Putamen (tissue), 1 donor: ENCODE measurements at regions not wholly inside any gene's neighbourhood (a gene's known extent, or its start where the extent isn't known, plus 50 kb on each side); places are given as distances from the start of the nearest gene placed in this dataset.
"Not testable (repeated sequence)": the region's sequence is repeated elsewhere in the genome, so short reads cannot be mapped to it uniquely, and the experiment has no call there.

ENCODE experiments used
- DNase-seq: peaks from one replicate; pipeline ENCODE4 v3.0.0-alpha.2; 2016; ENCODE audit warnings: low spot score

DNA sequence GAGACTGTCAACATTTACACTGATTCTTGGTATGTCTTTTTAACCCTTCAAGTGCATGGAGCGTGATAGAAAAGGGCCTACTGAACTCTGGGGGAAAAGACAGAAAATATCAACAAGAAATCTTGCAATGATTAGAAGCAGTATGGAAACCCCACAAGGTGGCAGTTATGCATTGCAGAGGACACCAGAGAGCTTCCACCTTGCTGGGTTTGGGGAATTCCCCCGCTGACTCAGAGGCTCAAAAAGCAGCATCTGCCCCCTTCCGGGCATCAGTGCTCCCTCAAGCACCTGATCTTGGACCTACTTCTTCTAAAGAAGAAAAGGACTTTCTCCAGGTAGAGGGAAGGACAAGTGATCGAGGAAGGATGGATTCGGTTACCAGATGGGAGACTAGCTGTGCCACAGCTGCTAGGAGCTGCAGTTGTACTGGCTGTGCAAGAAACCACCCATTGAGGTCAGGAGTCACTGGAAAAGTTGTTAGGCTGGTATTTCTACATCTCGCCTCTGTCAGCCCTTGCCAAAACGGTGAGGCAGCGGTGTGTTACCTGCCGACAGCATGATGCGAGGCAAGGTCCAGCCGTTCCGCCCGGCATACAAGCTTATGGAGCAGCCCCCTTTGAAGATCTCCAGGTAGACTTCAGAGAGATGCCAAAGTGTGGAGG is 102.8 kb upstream of the OSBPL11 start:
- DNase-seq = not testable (repeated sequence)

GRCh38 chr3:125715651-125716050 is 120.4 kb upstream of the OSBPL11 start:
- no peak for DNase-seq

- not testable (repeated sequence) for DNase-seq
Observed at GRCh38 chr3:125732151-125732550, 136.9 kb upstream of the OSBPL11 start.

DNA sequence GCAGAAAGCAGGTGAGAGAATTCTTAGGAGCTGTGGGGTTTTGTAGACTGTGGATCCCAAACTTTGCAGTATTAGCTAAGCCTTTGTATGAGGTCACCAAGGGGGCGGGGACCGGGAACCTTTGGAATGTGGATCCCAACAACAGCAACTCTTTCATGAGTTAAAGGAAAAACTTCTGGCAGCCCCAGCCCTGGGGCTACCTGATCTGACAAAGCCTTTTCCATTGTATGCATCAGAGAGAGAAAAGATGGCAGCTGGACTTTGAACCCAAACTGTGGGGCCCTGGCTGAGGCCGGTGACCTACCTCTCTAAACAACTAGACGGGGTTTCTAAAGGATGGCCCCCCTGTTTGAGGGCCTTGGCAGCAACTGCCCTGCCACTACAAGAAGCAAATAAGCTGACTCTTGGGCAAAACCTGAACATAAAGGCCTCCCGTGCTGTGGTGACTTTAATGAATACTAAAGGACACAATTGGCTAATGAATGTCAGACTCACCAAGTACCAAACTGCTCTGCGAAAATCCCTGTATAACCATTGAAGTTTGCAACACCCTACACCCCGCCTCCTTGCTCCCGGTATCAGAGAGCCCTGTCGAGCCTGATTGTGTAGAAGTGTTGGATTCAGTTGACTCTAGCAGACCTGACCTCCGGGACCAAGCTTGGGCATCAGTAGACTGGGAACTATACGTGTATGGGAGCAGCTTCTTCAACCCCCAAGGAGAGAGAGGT is 146.9 kb upstream of the OSBPL11 start:
- not testable (repeated sequence) for DNase-seq

DNA sequence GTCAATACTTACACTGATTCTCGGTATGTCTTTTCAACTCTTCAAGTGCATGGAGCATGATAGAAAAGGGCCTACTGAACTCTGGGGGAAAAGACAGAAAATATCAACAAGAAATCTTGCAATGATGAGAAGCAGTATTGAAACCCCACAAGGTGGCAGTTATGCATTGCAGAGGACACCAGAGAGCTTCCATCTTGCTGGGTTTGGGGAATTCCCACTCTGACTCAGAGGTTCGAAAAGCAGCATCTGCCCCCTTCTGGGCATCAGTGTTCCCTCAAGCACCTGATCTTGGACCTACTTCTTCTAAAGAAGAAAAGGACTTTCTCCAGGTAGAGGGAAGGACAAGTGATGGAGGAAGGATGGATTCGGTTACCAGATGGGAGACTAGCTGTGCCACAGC is 147.5 kb upstream of the OSBPL11 start:
- not testable (repeated sequence) for DNase-seq

DNA sequence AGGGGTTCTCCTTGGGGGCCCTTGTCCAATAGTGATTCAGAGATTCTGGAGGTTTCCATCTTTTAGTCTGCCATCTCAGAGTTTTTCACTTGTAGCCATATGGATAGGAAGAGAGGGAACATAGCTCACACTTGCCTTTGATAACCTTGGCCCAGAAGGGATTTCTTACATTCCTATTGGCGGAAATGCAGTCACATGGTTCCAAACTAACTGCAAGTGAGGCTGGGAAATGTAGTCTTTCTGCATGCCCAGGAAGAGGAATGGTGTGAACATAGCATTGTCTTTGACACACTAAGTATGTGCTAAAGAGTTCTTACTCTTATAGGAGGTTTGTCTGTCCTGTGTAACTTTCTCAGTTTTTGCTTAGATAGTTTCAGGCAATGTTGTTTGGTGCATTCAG is 161.8 kb upstream of the OSBPL11 start:
- not testable (repeated sequence) for DNase-seq

DNA sequence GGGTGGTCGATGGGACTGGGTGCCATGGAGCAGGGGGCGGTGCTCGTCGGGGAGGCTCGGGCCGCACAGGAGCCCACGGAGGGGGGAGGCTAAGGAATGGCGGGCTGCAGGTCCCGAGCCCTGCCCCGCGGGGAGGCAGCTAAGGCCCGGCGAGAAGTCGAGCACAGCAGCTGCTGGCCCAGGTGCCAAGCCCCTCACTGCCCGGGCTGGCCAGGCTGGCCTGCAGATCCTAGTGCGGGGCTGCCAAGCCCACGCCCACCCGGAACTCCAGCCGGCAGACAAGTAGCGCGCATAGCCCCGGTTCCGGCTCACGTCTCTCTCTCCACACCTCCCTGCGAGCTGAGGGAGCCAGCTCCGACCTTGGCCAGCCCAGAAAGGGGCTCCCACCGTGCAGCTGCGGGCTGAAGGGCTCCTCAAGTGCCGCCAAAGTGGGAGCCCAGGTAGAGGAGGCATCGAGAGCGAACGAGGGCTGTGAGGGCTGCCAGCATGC is 163.4 kb upstream of the OSBPL11 start:
- not testable (repeated sequence) for DNase-seq

GRCh38 chr3:125762601-125763000 is 167.3 kb upstream of the OSBPL11 start:
- DNase-seq = not testable (repeated sequence)

DNA sequence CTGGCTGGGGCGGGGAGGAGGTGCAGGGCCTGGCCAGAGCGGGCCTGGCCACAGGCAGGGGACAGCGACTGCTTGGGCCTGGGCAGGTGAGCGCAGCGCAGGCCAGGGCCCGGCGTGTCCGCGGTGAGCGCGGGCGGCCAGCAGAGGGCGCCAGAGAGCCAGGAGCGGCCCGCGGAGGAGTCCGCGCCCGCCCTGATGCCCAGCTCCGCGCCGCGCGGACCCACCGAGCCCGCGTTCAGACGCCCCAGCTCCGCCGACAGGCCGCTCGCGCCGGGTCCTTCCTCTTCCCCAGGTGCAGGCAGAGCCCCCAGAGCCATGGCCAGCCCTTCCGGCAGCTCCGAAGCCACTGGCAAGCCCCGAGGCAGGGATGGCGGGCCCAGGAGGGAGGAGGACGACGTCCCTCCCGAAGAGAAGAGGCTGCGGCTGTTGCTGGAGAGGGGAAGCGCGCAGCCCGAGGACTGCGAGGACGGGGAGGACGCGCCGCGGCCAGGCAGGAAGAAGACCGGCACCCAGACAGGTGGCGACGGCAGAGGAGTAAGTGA is 171.1 kb upstream of the OSBPL11 start:
- DNase-seq = peak; percentile 21

DNA sequence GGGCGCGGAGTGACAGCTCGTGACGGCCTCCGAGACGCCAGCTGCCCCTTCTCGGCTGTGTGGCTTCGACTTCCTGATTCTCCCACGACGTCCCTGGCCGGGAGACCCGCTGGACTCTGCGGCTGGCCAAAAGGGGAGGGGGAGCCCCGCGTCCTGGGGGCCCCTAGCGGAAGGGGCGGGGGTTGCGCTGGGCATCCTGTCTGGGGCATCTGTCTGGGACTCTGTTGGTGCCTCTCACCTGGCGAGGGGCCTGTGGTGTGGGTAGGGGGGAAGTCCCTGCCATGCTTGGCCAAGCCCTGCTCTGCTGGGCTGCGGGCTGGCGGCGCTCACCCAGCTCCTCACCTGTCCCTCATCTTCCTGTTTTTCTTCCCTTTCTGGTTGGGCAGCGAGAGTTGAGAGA is 171.6 kb upstream of the OSBPL11 start:
- not testable (repeated sequence) for DNase-seq

DNA sequence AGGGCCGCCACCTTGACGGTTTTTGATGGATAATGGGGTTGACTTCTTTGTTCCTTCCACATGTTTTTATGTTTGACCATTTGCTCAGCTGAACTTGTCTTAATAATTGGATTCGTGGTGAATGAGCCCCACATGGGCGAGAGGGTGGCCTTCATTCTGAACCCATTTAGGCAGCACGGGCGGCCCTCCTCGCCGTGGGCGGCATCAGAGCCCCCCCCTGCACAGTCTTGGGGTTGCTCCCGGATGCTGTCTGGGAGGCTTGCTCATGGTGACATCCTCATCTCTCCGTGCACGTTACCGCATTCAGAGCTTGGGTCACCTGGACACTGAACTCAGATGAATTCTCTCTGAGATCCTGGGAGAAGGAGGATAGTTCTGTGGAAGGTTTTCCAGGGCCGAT is 172.3 kb upstream of the OSBPL11 start:
- DNase-seq = no peak

DNA sequence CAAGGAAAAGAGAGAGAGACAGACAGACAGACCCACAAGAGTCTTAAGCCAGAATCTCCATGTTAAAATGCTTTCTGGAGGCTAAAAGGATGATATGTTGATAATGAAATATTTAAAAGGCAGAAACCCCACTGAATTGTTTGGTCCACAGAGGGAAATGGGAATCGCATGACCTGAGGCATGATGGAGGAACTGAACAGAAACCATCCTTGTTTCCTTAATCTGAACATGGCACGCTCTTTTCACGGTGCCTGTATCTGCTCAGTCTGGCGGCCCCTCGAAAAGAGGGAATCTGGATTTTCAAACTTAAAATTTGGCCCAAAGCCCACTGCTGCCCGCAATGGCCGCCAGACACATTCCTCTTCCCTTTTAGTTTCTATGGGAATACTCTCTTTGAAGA is 173.5 kb upstream of the OSBPL11 start:
- not testable (repeated sequence) for DNase-seq

GRCh38 chr3:125771506-125771905 is 176.2 kb upstream of the OSBPL11 start:
- peak; percentile 12 for DNase-seq

DNA sequence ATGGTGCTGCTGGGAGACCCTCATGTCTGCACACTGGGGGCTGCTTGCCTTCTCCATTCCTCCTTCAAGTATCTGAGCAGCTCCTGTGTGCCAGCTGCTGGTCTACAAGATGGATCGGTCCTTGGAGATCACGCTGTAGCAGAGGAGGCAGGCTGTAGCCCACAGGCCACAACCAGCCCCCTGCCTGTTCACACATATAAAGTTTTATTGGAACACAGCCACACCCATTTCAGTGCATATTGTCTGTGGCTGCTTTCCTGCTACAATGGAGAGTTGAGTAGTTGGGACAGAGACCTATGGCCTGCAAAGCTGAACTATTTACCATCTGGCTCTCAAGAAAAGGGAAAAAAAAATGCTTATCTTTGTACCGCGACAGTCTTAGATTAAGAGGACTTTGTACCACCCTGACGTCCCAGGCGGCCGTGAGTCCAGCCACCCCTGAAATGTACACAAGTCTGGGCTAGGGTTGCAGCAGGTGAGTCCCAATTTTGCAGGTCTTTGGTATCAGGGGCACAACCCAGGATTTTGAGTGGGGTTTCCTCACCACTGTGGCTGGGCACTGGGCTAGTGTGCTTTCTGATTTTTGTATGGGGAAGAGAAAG is 179.2 kb upstream of the OSBPL11 start:
- not testable (repeated sequence) for DNase-seq

DNA sequence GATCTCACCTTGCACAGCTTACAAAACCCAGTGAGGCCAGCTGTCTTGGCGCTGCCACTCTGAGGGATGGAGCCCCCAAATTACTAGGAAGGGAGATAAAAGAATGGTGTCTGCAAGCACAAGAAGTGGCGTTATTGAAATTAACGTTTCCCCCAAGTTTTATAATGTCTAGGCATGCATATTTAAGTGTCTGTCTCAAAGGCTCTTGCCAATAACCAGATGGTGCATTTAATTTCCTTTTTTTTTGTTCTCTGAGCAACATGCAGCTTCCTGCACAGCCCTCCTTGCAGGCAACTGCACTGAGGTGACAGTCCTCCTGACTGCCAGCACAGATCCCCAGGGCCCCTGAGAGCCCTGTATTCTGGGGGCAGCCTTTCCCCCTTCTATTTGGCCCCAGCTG is 179.8 kb upstream of the OSBPL11 start:
- DNase-seq = not testable (repeated sequence)

GRCh38 chr3:125775606-125776294 is 180.5 kb upstream of the OSBPL11 start:
- DNase-seq = not testable (repeated sequence)

DNA sequence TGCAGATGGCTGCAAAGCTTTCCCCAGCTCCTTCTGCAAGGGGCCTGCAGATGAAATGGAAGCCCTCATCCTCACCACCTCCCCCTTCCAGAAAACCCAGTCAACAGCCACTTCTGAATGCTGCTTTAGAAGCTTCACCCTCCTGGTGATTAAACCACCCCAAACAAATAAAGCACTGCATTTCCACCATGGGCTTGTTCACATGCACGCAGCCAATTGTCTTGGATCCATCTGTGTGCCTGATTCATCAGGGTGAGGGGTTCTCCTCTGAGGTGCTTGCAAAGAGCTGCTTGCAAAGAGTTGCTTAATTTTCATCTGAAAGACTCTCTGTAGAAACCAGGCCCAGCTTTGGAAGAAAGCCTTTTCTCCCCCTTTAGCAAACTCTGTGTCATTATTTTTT is 184.0 kb upstream of the OSBPL11 start:
- DNase-seq = not testable (repeated sequence)

GRCh38 chr3:125779918-125780317 is 184.6 kb upstream of the OSBPL11 start:
- not testable (repeated sequence) for DNase-seq

GRCh38 chr3:125781678-125782077 is 186.4 kb upstream of the OSBPL11 start:
- DNase-seq = not testable (repeated sequence)

DNA sequence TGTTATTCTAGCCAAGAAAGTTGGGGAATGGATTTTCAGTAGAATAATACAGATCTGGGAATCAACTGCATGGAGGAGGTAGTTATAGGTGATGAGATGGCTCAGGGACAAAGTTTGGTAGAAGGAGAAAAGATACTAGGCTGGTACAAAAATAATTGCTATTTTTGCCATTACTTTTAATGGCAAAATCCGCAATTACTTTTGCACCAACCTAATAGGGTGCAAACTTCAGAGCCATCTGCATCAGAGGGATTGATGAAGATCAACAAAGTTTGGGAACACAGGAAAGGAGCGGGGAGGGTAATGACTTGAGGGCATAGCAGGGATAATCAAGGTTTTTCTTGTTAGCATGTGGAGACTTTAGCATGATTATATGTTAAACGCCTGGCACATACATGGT is 178.7 kb upstream of the ROPN1B start:
- DNase-seq = not testable (repeated sequence)

DNA sequence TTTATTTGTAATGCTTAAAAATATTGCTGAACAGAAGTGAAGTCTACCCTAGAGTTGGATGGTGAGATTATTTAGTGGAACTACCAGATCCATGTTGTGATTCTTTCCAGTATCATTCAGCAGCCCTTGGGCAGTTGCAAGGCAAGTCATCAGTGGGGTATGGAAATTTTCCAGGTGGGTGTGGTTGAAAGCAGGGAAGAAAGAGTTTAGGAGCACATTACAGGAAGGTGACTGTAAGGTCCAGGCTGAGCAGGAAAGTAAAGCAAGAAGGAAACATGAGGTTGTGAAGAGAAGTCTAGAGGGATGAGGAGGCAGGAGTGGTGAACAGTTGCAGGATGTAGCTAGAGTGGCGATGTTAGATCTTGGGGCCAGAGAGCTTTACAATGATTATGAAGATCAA is 178.0 kb upstream of the ROPN1B start:
- not testable (repeated sequence) for DNase-seq

DNA sequence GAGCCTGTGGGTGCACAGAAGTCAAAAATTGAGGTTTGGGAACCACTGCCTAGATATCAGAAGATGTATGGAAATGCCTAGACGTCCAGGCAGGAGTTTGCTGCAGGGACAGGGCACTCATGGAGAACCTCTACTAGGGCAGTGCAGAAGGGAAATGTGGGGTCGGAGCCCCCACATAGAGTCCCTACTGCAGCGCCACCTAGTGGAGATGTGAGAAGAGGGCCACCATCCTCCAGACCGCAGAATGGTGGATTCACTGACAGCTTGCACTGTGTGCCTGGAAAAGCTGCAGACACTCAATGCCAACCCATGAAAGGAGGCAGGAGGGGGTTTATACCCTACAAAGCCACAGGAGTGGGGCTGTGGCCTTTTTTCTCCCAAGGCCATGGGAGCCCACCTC is 159.0 kb upstream of the ROPN1B start:
- DNase-seq = not testable (repeated sequence)
